HG03354 (cell line): ENCODE measurements at regions not wholly inside any gene's neighbourhood (a gene's known extent, or its start where the extent isn't known, plus 50 kb on each side); places are given as distances from the start of the nearest gene placed in this dataset.

ENCODE experiments used
- ATAC-seq: cut with Tn5 transposase; IDR thresholded peaks from one replicate; pipeline ENCODE4 v1.9.1; 2021; ENCODE audit warnings: mild to moderate bottlenecking; ENCODE audit not compliant: unreplicated experiment, poor library complexity, severe bottlenecking

DNA sequence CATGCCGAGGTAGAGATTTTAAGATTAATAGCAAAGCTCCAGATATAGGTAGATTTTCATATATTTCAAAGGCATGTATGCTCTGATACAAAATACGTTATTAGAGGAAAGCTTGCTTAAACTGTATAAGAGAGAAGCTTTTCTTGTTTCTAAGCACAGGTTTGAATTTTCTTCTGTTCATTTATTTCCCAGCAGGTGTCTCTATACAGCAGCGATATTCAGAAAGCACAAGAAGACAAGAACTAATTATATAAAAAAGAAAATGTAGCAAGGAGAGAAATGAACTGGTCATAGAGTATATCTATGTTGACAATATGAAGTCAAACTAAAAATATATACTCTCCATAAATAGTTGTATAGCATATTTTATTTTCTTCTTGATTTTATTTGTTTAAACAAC, 307.4 kb upstream of the NOVA1 start:
- no peak for ATAC-seq

DNA sequence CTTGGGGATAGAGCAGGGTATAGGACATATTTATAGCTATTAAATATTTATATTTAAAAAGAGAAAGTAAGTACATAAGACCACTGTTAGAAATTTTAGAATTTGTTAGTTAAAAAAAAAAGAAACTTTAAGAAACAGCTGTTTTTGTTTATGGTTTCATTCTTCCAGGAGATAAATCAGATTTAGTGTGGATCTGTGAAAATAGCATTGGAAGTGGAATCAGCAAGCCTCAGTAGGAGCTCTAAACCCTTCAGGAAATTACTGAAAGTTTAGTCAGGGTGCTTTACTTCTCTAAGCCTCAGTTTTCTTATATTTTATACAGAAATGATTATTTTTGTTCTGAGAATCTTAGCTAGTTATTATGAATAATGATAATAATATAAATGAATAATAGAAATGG, 316.0 kb upstream of the NOVA1 start:
- no peak for ATAC-seq

DNA sequence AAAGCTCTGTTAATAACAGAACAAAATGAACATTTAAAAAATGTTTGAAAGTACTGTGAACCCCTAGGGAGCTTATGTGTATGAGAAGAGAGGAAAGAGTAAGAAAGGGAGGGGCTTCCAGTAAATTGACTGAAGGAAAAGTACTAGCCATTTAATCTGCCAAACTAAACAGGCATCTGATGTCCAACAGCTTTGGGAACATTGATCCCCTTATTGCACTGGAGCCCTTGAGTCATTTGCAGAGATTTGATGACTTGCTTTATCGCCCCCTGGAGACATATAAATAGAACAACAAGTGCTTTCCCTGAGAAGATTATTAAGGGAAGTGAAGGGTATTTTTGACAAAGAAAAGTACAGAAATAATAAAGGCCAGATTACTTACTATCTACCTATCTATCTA, 319.3 kb upstream of the NOVA1 start:
- no peak for ATAC-seq

DNA sequence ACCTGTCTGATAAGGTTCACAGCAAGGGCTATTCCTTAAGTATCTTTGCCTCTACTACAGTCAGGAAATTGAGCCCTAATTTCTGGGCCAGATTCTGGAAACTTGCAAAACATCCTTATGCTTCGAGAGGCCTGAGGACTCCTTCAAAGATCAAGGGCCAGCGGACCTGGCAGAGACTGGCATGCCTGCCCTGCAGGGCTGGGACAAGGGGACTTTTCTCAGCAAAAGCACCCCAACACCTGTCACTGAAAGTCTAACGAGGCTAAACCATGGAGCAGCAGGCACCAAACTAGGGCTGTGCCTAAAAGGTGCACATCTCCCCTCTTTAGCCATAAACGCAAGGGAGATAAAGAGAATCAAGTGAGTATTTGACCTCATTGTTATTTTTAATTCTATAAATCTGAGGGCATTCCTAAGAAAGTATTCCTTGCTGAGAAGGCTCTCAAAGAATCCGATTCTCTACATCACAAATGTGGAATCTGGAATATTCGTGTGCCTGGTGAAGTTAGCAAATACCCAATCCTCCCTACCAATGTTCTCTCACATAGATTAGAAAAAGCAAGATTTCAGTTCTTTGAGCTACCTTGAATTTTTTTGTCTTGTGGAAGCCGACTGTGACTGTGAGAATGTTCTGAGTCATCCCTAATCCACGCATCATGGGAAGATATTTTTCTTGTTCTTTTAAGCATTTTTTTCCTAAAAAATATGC, 328.2 kb upstream of the NOVA1 start:
- ATAC-seq: no peak

DNA sequence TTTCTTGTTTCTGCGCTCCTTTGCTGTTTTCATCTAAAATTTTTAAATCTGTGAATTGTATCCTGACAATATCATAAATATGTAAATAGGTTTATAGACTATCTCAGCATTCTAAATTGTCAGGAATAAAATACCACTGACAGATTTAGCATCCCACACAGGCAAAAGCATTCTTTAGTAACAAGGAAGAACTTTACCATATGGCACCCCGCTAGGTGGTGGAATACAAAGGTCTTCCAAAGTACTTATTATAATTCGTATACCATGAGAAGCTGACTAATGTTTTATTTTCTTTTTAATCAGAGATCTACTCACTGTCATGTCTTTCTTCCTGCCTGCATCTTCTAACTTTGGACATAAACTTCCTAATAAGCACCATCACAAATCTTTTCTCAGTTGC, 328.8 kb upstream of the NOVA1 start:
- ATAC-seq: no peak

DNA sequence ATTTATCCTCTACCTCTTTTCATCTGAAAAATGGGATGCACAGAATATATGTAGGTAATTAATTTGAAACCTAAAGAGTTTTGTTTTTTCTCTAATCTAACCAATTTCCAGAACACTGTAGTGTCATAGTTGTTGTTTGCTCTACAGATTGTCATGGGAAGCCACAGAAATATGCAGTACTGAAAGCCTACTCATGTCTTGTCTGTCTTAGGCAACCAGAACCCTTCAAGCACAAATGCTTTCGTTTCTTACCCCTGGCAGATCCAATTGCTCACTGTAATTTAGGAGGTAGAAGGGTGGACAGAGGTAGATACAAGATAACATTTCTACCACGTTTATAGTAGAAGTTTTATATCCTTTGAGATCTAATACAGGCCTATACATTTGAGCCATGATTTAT, 330.2 kb upstream of the NOVA1 start:
- ATAC-seq: no peak

DNA sequence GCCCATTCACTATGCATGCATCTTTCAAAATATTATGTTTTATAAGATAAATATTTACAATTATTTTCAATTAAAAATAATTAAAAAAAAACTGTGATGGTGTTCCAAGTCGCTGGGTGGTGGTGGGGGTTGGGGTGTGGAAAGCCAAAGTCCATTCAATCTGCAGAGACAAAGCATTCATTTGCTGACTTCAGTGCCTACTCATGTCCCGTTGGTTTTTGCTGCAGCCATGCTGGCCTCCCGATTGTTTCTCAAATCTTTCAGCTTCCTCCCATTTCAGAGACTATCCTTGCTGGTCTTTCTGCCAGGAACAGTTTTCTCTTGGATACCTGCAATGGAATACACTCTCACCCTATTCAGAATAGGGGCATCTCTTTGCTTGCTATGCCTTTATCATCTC, 331.5 kb upstream of the NOVA1 start:
- no peak for ATAC-seq

DNA sequence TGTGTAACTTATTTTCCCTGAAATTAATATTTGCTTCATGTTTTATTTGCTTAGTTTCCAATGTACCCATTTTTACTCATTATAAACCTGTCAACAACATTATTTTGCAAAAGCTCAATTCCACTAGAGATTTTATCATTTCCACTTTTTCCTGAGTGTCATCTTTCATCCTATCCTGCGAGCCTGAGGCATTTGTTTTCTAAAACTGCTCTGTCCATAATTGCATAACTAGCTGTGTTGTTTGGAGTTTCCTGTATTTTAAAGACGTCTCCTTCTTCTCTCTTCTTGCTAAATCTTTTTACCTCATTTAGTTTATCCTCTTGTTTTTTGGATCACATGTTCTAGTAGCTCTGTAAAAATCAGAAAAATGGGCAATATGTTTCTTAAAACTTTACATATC, 332.7 kb upstream of the NOVA1 start:
- no peak for ATAC-seq

DNA sequence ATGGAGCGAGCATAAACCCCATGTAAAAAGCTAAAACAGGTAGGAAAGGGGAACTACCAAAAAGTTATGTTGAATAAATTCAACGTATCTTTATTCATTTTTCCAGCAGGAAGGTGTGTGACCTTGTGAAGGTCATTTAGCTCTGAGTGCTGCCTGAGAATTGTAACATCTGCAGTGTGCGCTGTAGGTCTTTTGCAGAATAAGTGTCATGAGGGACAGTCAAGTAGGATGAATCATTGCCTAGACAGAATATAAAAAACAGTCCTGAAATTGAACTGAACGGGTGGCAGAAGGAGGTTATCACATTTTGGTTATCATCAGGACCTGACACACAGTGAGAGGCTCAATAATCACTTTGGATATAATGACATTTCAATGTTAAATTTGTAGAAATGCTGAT, 334.8 kb upstream of the NOVA1 start:
- no peak for ATAC-seq

DNA sequence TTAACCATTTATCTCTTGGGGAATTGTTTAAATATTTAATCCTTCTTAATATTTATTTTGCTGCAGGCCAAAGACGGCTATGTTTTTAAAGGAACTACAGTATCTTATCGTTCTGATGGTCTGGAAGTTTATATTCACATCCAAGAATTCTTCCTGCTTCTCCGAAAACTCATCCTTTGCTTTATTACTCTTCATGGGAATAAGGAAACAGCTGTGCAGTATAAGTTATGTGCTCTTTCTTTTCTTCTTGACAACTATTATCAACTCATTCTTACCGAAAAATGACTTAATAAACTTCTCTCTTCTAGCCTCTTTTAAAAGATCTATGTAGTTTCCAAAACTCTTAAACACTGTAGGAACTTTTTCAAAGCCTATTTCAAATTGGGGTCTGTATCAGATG, 335.6 kb upstream of the NOVA1 start:
- ATAC-seq: no peak

DNA sequence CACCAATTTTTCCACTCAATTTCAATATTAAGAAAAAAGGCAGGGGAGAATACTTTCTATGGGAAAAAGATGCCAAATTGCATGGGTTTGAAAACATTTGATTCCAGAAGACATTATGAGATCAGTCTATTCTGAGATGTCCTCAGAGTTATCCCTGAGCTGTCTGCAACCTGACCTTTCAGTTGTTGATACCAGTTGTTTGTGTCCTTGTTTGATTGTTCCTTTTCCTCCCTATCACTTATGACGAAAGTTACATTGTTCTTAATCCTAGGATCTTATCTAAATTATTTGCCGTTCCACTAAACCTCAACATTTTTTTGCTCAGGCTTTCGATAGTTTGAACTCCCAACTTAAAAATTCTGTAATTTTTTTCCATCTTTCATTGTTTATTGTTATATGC, 336.3 kb upstream of the NOVA1 start:
- no peak for ATAC-seq

DNA sequence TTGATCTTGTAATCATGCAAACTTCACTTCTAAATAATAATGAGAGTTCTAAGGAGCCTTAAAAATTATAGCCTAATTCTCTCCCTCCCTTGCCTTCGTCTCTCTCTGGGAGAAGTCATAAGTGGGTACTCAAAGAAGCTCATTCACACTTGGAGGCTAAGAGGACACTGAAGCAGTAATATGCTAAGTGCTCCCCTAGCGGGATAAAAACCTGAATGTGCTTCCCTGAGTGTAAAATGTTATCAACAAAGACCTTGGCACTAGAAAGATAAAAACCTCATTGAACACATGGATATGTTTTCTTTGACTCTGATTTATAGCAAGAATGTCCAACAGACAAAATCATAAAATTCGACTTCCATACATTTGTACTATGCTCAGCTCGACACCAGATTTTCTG, 337.9 kb upstream of the NOVA1 start:
- ATAC-seq: no peak

DNA sequence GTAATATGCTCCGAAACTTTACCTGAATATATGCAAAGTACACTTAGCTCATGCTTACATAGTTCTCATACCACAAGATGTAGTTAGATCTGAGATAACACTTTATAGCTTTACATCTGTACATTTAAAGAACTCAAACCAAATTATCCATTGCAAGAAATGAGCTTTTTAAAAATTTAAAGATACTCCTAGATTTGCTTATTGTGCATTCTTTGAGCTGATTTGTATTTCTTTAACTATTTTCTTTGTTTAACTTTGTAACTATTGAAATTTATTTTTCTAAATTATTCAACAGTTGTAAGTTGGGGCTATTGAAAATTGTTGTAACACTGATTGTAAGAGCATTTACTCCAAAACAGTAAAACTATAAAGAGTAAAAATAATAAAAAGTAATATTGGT, 340.2 kb upstream of the NOVA1 start:
- no peak for ATAC-seq

DNA sequence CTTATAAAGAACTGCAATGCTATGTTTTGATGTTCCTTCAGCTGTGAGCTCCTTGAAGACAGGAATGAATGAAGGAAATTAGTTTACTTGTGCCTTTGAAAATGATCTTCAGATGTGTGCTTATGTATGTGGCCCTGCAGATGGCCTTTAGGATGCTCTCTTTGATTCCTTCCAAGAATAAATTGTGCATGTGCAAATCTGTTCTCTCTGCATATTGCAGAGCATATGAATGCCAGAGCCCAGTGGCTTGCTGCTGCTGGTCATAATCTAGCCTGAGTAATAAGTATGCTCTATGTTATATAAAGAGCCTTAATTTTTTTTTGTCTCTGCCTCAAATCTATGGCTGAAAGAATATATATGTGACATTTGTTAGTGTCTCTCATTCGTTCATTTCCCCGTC, 341.9 kb upstream of the NOVA1 start:
- no peak for ATAC-seq

DNA sequence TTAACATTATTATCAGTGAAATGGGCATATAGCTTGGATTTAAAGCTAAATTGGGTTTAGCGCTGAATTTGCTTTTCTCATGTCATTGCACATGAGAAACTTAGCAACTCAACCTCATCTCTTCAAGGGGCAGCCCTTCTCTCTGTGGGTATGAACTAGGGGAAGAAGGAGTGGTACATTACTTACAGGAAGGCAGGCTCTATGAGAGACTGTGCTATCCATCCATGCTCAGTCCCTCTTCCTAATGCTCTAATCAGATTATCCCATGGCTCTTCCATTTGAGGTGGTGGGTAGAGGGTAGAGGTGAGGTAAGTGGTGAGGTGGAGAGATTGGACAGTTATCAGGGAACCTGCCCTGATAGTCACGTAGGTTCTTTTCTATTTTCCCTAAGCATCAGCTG, 343.7 kb upstream of the NOVA1 start:
- ATAC-seq: no peak

DNA sequence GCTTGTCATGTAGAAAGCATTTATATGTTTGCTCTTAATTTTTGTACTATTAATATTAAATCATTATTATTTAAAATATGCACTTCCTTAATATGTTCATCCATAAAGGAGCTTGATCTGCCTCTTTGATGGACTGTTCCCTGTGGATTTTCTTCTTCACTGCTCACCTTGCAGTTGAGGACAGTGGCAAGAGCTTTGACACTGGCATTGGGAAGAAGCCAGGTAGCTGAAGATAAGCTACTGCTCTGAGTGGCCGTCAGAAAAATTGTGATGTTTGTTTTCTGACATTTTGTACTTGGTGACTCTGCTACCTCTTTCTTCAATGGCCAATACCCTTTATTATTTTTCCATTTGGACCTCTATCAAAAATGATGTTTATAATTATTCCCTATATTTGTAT, 349.4 kb upstream of the NOVA1 start:
- ATAC-seq: no peak

DNA sequence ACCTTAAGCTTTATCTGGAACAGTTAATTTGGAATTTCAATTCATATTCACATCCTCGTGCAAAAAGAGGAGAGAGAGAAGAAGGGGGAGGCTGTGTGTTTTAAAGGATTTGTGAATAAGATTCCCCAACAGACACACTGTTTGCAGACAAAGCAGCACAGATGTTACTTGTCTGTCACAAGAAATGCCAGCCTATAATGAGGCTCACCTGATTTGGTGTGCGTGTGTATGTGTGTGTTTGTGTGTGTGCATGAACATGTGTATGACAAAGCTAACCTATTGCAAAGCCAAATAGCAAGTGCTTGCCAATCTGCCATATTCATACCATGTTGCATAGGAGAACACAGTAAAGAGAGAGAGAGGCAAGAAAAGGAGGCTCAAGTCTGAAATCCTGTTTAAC, 361.6 kb upstream of the NOVA1 start:
- ATAC-seq: no peak

DNA sequence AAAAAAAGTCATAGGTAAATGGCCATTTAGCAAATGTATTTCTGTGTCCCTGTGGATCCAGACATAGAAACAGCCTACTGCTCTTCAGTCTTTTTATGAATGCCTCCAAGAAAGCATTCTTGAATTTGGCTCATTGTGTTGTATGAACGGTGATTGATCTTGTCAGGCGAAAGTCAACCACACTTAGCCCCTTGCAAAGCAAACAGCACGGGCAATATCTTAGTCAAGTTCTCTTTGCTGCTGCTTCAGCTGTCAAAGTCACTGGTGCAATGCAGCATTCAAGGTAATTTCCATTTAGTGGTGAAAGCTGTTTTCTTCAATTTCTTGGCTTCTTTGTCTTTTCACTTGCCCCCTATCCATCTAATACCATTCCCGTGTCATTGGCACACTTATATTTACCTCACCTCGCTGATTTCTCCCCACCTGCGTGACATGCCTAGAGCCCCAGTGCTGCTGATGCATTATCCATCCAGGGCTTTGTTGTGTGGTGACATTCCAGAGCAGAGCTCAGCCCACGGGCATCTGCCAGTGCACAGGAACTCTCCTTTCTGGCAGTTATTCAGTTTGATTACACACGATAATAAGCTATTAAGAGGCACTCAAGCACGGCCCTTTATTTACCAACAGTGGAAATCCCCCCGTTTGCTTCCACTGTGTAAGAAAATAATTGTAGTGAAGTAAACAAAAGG, 362.3 kb upstream of the NOVA1 start:
- no peak for ATAC-seq

DNA sequence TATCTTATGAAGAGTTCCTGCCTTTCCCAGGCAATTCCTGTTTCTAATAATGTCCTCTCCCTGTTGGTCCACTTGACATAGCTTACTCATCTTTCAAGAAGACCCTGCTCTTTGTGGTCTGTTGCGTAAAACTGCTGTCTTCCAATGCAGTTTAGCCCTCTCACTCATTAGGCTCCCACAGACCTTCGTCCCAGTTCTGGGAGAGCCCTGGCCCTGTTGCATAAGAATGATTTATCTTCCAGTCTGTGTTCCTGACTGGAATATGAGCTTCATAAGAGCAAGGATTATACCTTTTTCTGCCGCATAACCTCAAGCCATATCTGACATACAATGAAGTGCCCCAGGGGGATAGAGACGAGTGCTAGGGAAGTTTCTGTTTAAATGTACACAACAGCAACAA, 365.9 kb upstream of the NOVA1 start:
- ATAC-seq: no peak

DNA sequence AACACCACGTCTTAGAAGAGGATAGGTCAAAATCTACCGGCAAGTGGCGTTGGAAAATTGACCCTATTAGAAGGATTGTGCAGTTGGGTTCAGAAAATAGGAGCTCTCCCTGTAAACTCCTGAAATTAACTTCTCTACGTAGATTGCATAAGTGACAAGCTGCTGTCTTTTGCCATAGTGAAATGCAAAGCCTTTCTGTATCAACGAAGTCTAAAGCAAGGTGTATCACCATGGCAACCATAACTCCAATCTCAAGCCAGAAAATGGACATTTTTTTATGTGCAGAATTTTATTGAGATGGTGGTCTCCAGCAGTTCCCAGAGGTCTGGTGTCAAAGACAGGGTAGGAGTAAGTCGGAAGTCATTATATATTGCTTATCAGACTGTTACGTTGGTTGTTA, 367.7 kb upstream of the NOVA1 start:
- ATAC-seq: no peak

DNA sequence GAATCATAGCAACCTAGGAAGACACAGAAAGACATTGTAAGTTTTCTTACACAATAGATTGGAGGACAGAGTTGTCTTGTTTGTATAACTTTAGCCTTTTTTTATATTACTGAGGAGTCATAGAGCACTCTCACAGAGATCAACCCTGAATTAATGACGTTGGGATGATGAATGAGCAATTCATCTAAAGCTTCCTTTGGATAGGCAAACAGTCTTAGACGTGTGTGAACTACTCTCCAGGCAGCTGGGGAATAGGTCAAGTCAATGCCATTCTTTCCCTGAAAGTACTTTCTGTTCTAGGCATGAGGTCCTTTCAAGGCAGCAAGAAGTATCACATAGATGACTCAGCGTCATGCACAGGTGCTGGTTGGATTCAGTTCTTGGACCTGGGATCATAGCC, 369.1 kb upstream of the NOVA1 start:
- ATAC-seq: no peak

DNA sequence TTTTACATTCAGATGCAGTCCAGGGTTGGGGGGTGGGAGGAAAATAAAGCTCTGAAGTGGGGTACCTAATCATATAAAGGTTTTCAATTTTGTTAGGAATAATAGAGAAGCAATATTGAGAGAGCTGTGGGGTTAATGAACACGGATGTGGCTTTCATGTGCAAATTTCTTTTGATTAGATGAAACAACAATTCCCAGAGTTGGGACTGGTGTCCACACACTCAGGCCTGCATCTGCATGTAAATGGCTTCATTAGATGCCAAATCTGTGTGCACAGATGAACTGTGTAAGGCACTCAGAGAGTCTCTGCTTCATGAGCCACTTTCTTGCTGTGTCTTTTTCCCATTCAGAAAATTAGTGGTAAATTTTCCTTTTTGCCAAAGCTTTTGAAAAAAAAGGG, 377.1 kb upstream of the NOVA1 start:
- ATAC-seq: no peak
